PC-3 (cell line): ENCODE measurements at regions not wholly inside any gene's neighbourhood (a gene's known extent, or its start where the extent isn't known, plus 50 kb on each side); places are given as distances from the start of the nearest gene placed in this dataset.

Experiments used
- ATAC-seq: fragments of 200-7000 bp; cut with Tn5 transposase; 2 replicates; pipeline ENCODE4 v1.9.1; 2020; ENCODE audit warnings: mild to moderate bottlenecking, moderate library complexity
- BruUV-seq: library from RNA; stranded (reverse); fragments of 400-500 nt; replicated peaks from 2 replicates; lab custom pipeline; 2021; lab: Mats Ljungman, UMichigan
- CTCF ChIA-PET: fragments of 300-600 bp; sonication (Branson Sonifier 250); formaldehyde crosslinking; loops from one replicate; lab custom pipeline; 2022; ENCODE audit warnings: antibody characterized with exemption; lab: Charles Lee
- POLR2A ChIA-PET: fragments of 300-600 bp; sonication (Branson Sonifier 250); formaldehyde crosslinking; loops from one replicate; lab custom pipeline; 2022; ENCODE audit warnings: antibody characterized with exemption; ENCODE audit not compliant: unreplicated experiment; lab: Charles Lee
- DNase-seq: peaks from one replicate; pipeline ENCODE4 v3.0.0-alpha.2; 2015
- H2AFZ ChIP-seq: fragments of 300-600 bp; sonication (generic); 2 replicates; pipeline ENCODE4 v1.6.0; 2016; ENCODE audit warnings: antibody characterized with exemption, low read length
- H3F3A ChIP-seq: fragments of 300-600 bp; sonication (generic); one replicate; pipeline ENCODE4 v1.6.0; 2017; ENCODE audit warnings: antibody characterized with exemption, low read length, control low read depth, mild to moderate bottlenecking; ENCODE audit not compliant: unreplicated experiment
- H3K27ac ChIP-seq: fragments of 300-600 bp; sonication (generic); 2 replicates; pipeline ENCODE4 v1.5.1; 2016; ENCODE audit warnings: mild to moderate bottlenecking, low read length
- H3K27me3 ChIP-seq: fragments of 300-600 bp; sonication (generic); 2 replicates; pipeline ENCODE4 v1.6.1; 2016; ENCODE audit warnings: low read length, mixed read lengths
- H3K36me3 ChIP-seq: fragments of 300-600 bp; sonication (generic); 2 replicates; pipeline ENCODE4 v1.6.1; 2016; ENCODE audit warnings: low read depth, mixed run types, low read length, mixed read lengths
- H3K4me1 ChIP-seq: fragments of 300-600 bp; sonication (generic); 2 replicates; pipeline ENCODE4 v1.5.1; 2016; ENCODE audit warnings: low read length; ENCODE audit not compliant: insufficient read depth
- H3K4me2 ChIP-seq: fragments of 300-600 bp; sonication (generic); 2 replicates; pipeline ENCODE4 v1.6.0; 2016; ENCODE audit warnings: low read length
- H3K4me3 ChIP-seq: fragments of 300-600 bp; sonication (generic); 2 replicates; pipeline ENCODE4 v1.5.1; 2016; ENCODE audit warnings: mild to moderate bottlenecking, low read length, mixed read lengths
- H3K79me2 ChIP-seq: fragments of 300-600 bp; sonication (generic); 2 replicates; pipeline ENCODE4 v1.6.1; 2017; ENCODE audit warnings: low read length, mixed read lengths
- H3K9ac ChIP-seq: fragments of 300-600 bp; sonication (generic); 2 replicates; pipeline ENCODE4 v1.6.0; 2016; ENCODE audit warnings: mild to moderate bottlenecking, low read length
- H3K9me2 ChIP-seq: fragments of 300-600 bp; sonication (generic); replicated peaks from 2 replicates; pipeline ENCODE4 v1.6.1; 2016; ENCODE audit warnings: mixed run types, low read length, mixed read lengths
- H3K9me3 ChIP-seq: fragments of 300-600 bp; sonication (generic); 2 replicates; pipeline ENCODE4 v1.6.1; 2016; ENCODE audit warnings: low read length, mixed read lengths
- H4K20me1 ChIP-seq: fragments of 300-600 bp; sonication (generic); 2 replicates; pipeline ENCODE4 v1.6.1; 2016; ENCODE audit warnings: low read length, mixed read lengths
- CTCF ChIP-seq: fragments of 300-600 bp; sonication (generic); conservative IDR thresholded peaks from 2 replicates; pipeline ENCODE4 v1.5.1; 2017; ENCODE audit warnings: antibody characterized with exemption, low read depth, mild to moderate bottlenecking, low read length
- EZH2 ChIP-seq: fragments of 300-600 bp; sonication (generic); IDR thresholded peaks from one replicate; pipeline ENCODE4 v1.6.1; 2017; ENCODE audit warnings: antibody characterized with exemption, mild to moderate bottlenecking, low read length; ENCODE audit not compliant: unreplicated experiment
- EZH2phosphoT487 ChIP-seq: fragments of 300-600 bp; sonication (generic); IDR thresholded peaks from 2 replicates; pipeline ENCODE4 v1.6.1; 2018; ENCODE audit warnings: mild to moderate bottlenecking, antibody characterized with exemption, low read length, borderline replicate concordance
- intact Hi-C: fragments of 100-400 bp; cut with micrococcal nuclease; formaldehyde crosslinking; loops from 2 replicates; pipeline ENCODE4 v1.9.0; 2023

GRCh38 chr6:11333132-11333849 is 100.8 kb upstream of the NEDD9 start:
- Histone ChIP-seq H3K79me2 (no peaks in the 10 kb centered on the region), H3F3A (no peaks in the 10 kb centered on the region), H3K9me3 (no peaks in the 10 kb centered on the region), H3K36me3 (no peaks in the 10 kb centered on the region), H4K20me1 (no peaks in the 10 kb centered on the region), H3K9ac (no peak overlapping the region), H3K4me2 (no peak overlapping the region), H3K27ac (no peak overlapping the region), H2AFZ (no peak overlapping the region), H3K4me3 (no peak overlapping the region), H3K9me2 (no peaks in the 10 kb centered on the region), H3K27me3 (no peaks in the 10 kb centered on the region), H3K4me1 (no peaks in the 10 kb centered on the region)
- TF ChIP-seq EZH2 (no peak), CTCF (no peak), EZH2phosphoT487 (no peak)
- intact Hi-C loops, result no loop called here
- no peak for ATAC-seq
- ChIA-PET POLR2A (no interaction called here), CTCF (no interaction called here)
- no peak for DNase-seq
- BruUV-seq, result no TSS peak

GRCh38 chr6:11332463-11332862 is 100.0 kb upstream of the NEDD9 start:
- Histone ChIP-seq H3K4me1 (no peaks in the 10 kb centered on the region), H3F3A (no peaks in the 10 kb centered on the region), H3K79me2 (no peaks in the 10 kb centered on the region), H3K9me3 (no peaks in the 10 kb centered on the region), H3K27me3 (no peaks in the 10 kb centered on the region), H3K27ac (no peak overlapping the region), H2AFZ (no peak overlapping the region), H4K20me1 (no peaks in the 10 kb centered on the region), H3K9me2 (no peaks in the 10 kb centered on the region), H3K36me3 (no peaks in the 10 kb centered on the region), H3K4me2 (no peak overlapping the region), H3K9ac (no peak overlapping the region), H3K4me3 (no peak overlapping the region)
- ChIA-PET POLR2A (no interaction called here), CTCF (no interaction called here)
- ATAC-seq (no peak), DNase-seq (no peak)
- intact Hi-C loops, result no loop called here
- TF ChIP-seq EZH2phosphoT487, result no peak
- TF ChIP-seq CTCF, result no peak
- TF ChIP-seq EZH2, result no peak
- no TSS peak for BruUV-seq

- ATAC-seq (no peak), DNase-seq (no peak)
- no peaks in the 10 kb centered on the region for H3K79me2 ChIP-seq
- no peaks in the 10 kb centered on the region for H3K9me2 ChIP-seq
- H3K36me3 ChIP-seq, result no peaks in the 10 kb centered on the region
- TF ChIP-seq CTCF (no peak), EZH2phosphoT487 (no peak), EZH2 (no peak)
- no peaks in the 10 kb centered on the region for H3F3A ChIP-seq
- H3K9ac ChIP-seq, result no peak overlapping the region
- H3K27me3 ChIP-seq, result no peaks in the 10 kb centered on the region
- intact Hi-C loops, result no loop called here
- H3K4me3 ChIP-seq, result no peak overlapping the region
- no peak overlapping the region for H3K27ac ChIP-seq
- BruUV-seq, result no TSS peak
- H4K20me1 ChIP-seq, result no peaks in the 10 kb centered on the region
- no peaks in the 10 kb centered on the region for H3K9me3 ChIP-seq
- H3K4me1 ChIP-seq, result no peaks in the 10 kb centered on the region
- H2AFZ ChIP-seq, result no peak overlapping the region
- CTCF ChIA-PET, result no interaction called here
- H3K4me2 ChIP-seq, result no peak overlapping the region
- POLR2A ChIA-PET, result no interaction called here
These were observed 98.6 kb upstream of the NEDD9 start for GRCh38 chr6:11331111-11331510.
